GM19395 (cell line): ENCODE measurements at regions not wholly inside any gene's neighbourhood (a gene's known extent, or its start where the extent isn't known, plus 50 kb on each side); places are given as distances from the start of the nearest gene placed in this dataset.
"Not testable (repeated sequence)": the region's sequence is repeated elsewhere in the genome, so short reads cannot be mapped to it uniquely, and the experiment has no call there.

ENCODE experiments used
- ATAC-seq: cut with Tn5 transposase; IDR thresholded peaks from one replicate; pipeline ENCODE4 v1.9.1; 2021; ENCODE audit warnings: mild to moderate bottlenecking, moderate library complexity; ENCODE audit not compliant: unreplicated experiment

- no peak for ATAC-seq
Observed at GRCh38 chr5:104494083-104494482, 931.5 kb upstream of the NUDT12 start.

- ATAC-seq: no peak
Observed at GRCh38 chr5:104472811-104473210, 910.2 kb upstream of the NUDT12 start.

- no peak for ATAC-seq
Observed at GRCh38 chr5:104456122-104456521, 893.5 kb upstream of the NUDT12 start.

- ATAC-seq: no peak
Observed at GRCh38 chr5:104452550-104452949, 890.0 kb upstream of the NUDT12 start.

- not testable (repeated sequence) for ATAC-seq
Observed at GRCh38 chr5:104451911-104452310, 889.3 kb upstream of the NUDT12 start.

- no peak for ATAC-seq
Observed at GRCh38 chr5:104444656-104445055, 882.1 kb upstream of the NUDT12 start.

- no peak for ATAC-seq
Observed at GRCh38 chr5:104443706-104444105, 881.1 kb upstream of the NUDT12 start.

- no peak for ATAC-seq
Observed at GRCh38 chr5:104431981-104432380, 869.4 kb upstream of the NUDT12 start.

GRCh38 chr5:104431002-104431620, 868.5 kb upstream of the NUDT12 start:
- no peak for ATAC-seq

GRCh38 chr5:104429911-104430310, 867.3 kb upstream of the NUDT12 start:
- ATAC-seq: no peak

GRCh38 chr5:104421431-104421830, 858.8 kb upstream of the NUDT12 start:
- ATAC-seq: no peak

GRCh38 chr5:104418056-104418455, 855.5 kb upstream of the NUDT12 start:
- no peak for ATAC-seq

- ATAC-seq: no peak
Observed at GRCh38 chr5:104412649-104413240, 850.2 kb upstream of the NUDT12 start.

GRCh38 chr5:104400941-104401340, 838.4 kb upstream of the NUDT12 start:
- no peak for ATAC-seq

GRCh38 chr5:104385906-104386305, 823.3 kb upstream of the NUDT12 start:
- no peak for ATAC-seq

GRCh38 chr5:104375345-104375744, 812.8 kb upstream of the NUDT12 start:
- ATAC-seq: no peak

GRCh38 chr5:104372796-104373195, 810.2 kb upstream of the NUDT12 start:
- ATAC-seq: no peak

GRCh38 chr5:104372376-104372775, 809.8 kb upstream of the NUDT12 start:
- no peak for ATAC-seq

GRCh38 chr5:104370523-104370922, 807.9 kb upstream of the NUDT12 start:
- no peak for ATAC-seq

- ATAC-seq: no peak
Observed at GRCh38 chr5:104367978-104368377, 805.4 kb upstream of the NUDT12 start.

GRCh38 chr5:104363567-104363966, 801.0 kb upstream of the NUDT12 start:
- no peak for ATAC-seq

- no peak for ATAC-seq
Observed at GRCh38 chr5:104361932-104362331, 799.3 kb upstream of the NUDT12 start.

- ATAC-seq: no peak
Observed at GRCh38 chr5:104355350-104355749, 792.8 kb upstream of the NUDT12 start.
